Loucy (cell line): ENCODE measurements at regions not wholly inside any gene's neighbourhood (a gene's known extent, or its start where the extent isn't known, plus 50 kb on each side); places are given as distances from the start of the nearest gene placed in this dataset.

ENCODE experiments used
- EZH2phosphoT487 ChIP-seq: fragments of 200-600 bp; IDR thresholded peaks from 2 replicates; pipeline ENCODE4 v1.6.1; 2018; ENCODE audit warnings: antibody characterized with exemption, mild to moderate bottlenecking, moderate library complexity, borderline replicate concordance
- TF ChIP-seq, protein P1 (sequence below): fragments of 200-600 bp; sonication (generic); conservative IDR thresholded peaks from 2 replicates; pipeline ENCODE4 v1.5.1; 2014; ENCODE audit warnings: mild to moderate bottlenecking, antibody characterized with exemption, low read length

GRCh38 chr4:64617800-64618199, 208.6 kb upstream of the TECRL start:
- TF ChIP-seq, protein P1, sequence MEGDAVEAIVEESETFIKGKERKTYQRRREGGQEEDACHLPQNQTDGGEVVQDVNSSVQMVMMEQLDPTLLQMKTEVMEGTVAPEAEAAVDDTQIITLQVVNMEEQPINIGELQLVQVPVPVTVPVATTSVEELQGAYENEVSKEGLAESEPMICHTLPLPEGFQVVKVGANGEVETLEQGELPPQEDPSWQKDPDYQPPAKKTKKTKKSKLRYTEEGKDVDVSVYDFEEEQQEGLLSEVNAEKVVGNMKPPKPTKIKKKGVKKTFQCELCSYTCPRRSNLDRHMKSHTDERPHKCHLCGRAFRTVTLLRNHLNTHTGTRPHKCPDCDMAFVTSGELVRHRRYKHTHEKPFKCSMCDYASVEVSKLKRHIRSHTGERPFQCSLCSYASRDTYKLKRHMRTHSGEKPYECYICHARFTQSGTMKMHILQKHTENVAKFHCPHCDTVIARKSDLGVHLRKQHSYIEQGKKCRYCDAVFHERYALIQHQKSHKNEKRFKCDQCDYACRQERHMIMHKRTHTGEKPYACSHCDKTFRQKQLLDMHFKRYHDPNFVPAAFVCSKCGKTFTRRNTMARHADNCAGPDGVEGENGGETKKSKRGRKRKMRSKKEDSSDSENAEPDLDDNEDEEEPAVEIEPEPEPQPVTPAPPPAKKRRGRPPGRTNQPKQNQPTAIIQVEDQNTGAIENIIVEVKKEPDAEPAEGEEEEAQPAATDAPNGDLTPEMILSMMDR: peak; percentile 57
- TF ChIP-seq EZH2phosphoT487: no peak
